CD1c-positive myeloid dendritic cell (primary cell): ENCODE measurements at regions not wholly inside any gene's neighbourhood (a gene's known extent, or its start where the extent isn't known, plus 50 kb on each side); places are given as distances from the start of the nearest gene placed in this dataset.
A peak's percentile ranks its signal among the peaks of the same experiment; 100 is the strongest.

Source experiments
- DNase-seq: peaks from one replicate; pipeline ENCODE4 v3.0.0-alpha.2; 2016; ENCODE audit errors: extremely low spot score

GRCh38 chr10:110375121-110375520 lies 70.4 kb upstream of the SMNDC1 start:
- DNase-seq = no peak

GRCh38 chr10:110376021-110376766 lies 71.5 kb upstream of the SMNDC1 start:
- peak; percentile 20 for DNase-seq

DNA sequence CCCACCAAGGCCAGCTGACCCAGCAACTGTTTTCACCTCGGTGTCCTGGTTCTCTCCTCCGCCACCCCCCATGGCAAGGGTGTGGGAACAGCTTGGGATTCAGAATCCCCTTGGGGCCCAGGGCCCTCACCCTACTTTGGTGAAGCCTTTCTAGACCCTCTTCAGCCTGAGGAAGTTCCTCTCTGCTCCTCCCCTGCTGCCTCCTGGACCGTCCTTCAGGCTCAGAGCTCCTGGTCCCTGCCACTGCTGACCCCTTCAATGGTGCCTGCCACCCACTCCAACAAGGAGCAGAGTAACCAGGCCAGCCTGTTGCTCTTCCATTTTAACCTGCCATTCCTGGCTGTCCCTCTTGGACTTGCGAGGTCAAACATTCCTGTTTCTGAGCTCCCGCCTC lies 72.0 kb upstream of the SMNDC1 start:
- DNase-seq = no peak

GRCh38 chr10:110378006-110378405 lies 73.3 kb upstream of the SMNDC1 start:
- DNase-seq = no peak

DNA sequence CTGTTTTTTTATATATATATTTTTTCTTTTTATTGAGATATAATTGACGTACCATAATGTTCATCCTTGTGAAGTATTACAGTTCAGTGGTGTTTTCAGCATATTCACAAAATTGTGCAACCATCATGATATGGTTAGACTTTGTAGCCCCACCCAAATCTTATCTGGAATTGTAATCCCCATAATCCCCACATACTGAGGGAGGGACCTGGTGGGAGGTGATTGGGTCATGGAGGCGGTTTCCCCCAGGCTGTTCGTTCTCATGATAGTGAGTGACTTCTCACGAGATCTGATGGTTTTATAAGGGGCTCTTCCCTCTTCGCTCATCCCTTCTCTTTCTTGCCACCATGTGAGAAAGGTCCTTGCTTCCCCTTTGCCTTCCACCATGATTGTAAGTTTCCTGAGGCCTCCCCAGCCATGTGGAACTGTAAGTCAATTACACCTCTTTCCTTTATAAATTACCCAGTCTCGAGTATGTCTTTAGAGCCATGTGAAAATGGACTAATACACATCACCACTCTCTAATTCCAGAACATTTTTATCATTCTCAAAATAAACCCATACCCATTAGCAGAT lies 73.9 kb upstream of the SMNDC1 start:
- no peak for DNase-seq

- DNase-seq = no peak
These were observed 75.1 kb upstream of the SMNDC1 start for GRCh38 chr10:110379831-110380230.

DNA sequence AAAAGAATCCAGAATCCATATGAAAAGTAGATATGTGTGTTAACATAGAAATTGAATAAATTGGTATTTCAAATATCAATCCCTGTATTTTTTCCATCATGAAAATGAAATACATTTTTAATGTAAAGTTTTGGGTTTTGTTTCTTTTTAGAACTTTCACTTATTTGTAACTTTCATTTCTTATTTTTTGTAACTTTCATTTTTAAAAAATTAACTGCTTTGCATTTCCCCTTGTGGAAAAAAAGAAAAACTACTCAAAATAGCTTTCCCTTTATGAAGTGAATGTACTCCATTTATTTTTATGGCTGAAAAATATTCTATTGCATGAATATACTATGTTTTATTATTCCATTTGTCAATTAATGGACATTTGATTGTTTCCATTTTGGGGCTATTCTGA lies 75.6 kb upstream of the SMNDC1 start:
- DNase-seq = no peak

- no peak for DNase-seq
These were observed 78.0 kb upstream of the SMNDC1 start for GRCh38 chr10:110382695-110383094.

GRCh38 chr10:110387617-110387982 lies 82.9 kb upstream of the SMNDC1 start:
- no peak for DNase-seq

DNA sequence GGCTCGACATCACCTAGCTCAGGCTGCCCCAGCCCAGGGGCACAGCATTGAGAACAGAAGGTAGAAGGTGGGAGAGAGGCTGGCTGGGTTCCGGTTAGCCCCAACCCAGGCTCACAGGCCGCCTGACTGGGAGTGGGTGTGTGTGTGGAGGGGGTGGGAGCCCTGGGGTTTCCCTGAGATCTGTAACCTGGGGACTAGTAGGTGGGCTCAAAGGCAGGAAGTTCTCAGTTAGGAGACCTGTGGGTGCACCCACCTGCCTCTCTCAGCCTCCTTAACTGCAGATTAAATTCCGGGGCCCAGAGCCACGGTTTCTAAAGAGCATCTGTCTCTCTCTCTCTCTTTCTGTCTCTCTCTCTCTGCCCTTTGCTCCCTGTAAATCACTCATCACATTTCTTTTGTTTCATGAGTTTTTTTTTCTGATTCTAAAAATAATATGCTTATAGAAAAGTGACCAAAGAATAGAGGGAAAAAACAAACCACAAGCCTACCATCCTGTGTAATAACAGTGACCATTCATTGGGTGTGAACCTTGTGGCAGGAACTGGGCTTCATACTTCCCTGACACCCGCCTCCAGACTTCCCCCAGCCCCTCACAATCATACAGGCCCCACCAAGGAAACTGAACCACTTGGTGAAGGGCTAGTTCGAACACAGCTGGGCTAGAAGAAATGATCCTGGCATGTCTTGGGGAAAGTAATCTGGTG lies 83.4 kb upstream of the SMNDC1 start:
- DNase-seq = peak; percentile 17

- DNase-seq = no peak
These were observed 84.0 kb upstream of the SMNDC1 start for GRCh38 chr10:110388687-110389052.

- peak; percentile 72 for DNase-seq
These were observed 84.5 kb upstream of the SMNDC1 start for GRCh38 chr10:110389255-110389654.

DNA sequence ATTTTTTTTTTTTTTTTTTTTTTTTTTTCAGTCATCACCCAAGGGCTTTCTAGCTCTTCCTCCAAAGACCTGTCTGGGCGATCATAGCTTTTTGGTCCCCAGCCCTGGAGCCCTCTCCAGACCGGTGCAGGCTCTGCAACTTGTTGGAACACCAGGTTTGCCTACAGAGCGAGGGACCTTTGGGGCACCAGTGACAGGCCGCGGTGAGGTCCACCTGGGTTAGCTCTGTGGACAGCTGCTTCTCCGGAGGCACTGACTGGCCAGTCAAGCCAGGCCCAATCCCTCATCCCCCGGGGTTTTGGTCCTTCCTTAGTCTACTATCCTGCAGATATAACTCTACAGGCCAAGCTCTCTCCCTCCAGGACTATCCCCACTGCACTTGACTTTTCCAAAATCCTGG lies 86.8 kb upstream of the SMNDC1 start:
- no peak for DNase-seq

GRCh38 chr10:110392121-110392520 lies 87.4 kb upstream of the SMNDC1 start:
- DNase-seq = no peak

GRCh38 chr10:110392868-110393740 lies 88.4 kb upstream of the SMNDC1 start:
- DNase-seq = peak; percentile 61

GRCh38 chr10:110393866-110394265 lies 89.1 kb upstream of the SMNDC1 start:
- DNase-seq = no peak

DNA sequence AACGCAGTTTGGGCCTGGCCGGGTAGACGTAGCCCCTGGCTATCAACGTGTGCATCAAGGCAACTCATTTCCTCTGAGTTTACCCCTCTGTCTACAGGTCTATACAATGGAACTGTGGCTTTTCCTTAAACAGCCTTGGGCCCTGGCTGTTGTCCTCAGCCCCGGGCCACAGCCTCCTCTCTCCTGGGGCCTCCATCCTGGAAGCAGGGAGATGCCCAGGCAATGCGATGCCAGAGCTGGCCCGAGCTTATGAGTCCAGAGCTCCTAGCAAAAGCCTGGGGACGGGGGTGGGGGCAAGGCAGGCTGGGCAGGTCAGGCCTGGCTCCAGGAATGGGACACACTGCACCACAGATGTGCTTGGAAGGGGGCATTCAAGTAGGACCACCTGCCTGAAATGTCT lies 89.6 kb upstream of the SMNDC1 start:
- DNase-seq = no peak

GRCh38 chr10:110394898-110395297 lies 90.2 kb upstream of the SMNDC1 start:
- DNase-seq = no peak

GRCh38 chr10:110395350-110396283 lies 90.9 kb upstream of the SMNDC1 start:
- DNase-seq = no peak

DNA sequence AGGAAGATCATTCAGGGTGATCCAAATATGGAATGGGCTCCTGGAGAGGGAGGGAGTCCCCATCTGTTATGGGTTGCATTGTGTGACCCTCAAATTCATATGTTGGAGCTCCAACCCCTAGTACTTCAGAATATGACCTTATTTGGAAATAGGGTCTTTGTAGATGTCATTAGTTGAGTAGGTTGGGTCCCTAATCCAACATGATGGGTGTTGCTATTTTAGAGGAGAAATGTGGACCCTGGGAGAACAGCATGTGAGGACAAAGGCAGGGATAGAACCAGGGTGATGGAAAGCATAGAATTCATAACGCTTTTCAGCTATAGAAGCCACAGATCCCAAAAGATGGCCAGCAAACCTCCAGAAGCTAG lies 91.5 kb upstream of the SMNDC1 start:
- no peak for DNase-seq

GRCh38 chr10:110397856-110398255 lies 93.1 kb upstream of the SMNDC1 start:
- no peak for DNase-seq
